ENCODE measurements at regions not wholly inside any gene's neighbourhood (a gene's known extent, or its start where the extent isn't known, plus 50 kb on each side); places are given as distances from the start of the nearest gene placed in this dataset.

GRCh38 chr7:25732766-25733217 lies 419.2 kb upstream of the NFE2L3 start:
- TF ChIP-seq CTCF (IDR thresholded peaks at IDR 0.05) (no peak), POLR2A (IDR thresholded peaks at IDR 0.05; ENCODE audit: low read depth) (no peak)
